Endothelial cell of umbilical vein (primary cell): ENCODE measurements at regions not wholly inside any gene's neighbourhood (a gene's known extent, or its start where the extent isn't known, plus 50 kb on each side); places are given as distances from the start of the nearest gene placed in this dataset.

Experiments used
- BruUV-seq: library from RNA; stranded (reverse); fragments of 400-500 nt; replicated peaks from 2 replicates; lab custom pipeline; 2021; lab: Mats Ljungman, UMichigan
- CTCF ChIA-PET: fragments of 300-600, 350-600 bp; sonication (Branson Sonifier 250); formaldehyde crosslinking; loops from one replicate; lab custom pipeline; 2021; ENCODE audit warnings: antibody characterized with exemption, inconsistent platforms; lab: Charles Lee
- POLR2A ChIA-PET: fragments of 300-600, 350-600 bp; sonication (Branson Sonifier 250); formaldehyde crosslinking; loops from one replicate; lab custom pipeline; 2021; ENCODE audit warnings: antibody characterized with exemption, inconsistent platforms; lab: Charles Lee
- DNase-seq: peaks from one replicate; pipeline ENCODE4 v3.0.0-alpha.2; 2011; ENCODE audit warnings: low read depth, low spot score
- FAIRE-seq: peaks from 2 replicates; lab custom pipeline; 2011; peaks lifted over from hg19 to GRCh38; lab: Jason Lieb, UNC
- H2AFZ ChIP-seq: 2 replicates; pipeline ENCODE4 v1.6.0; 2012; ENCODE audit warnings: low read depth, low read length, control low read depth, inconsistent platforms
- H3K27ac ChIP-seq: 2 replicates; pipeline ENCODE4 v1.5.1; 2011; ENCODE audit warnings: low read depth, mild to moderate bottlenecking, control low read depth, low read length, moderate library complexity; ENCODE audit not compliant: insufficient read depth
- H3K27me3 ChIP-seq, 2 experiments: 2 replicates each; pipeline versions ENCODE4 v1.6.0 to v1.6.1; 2011; ENCODE audit warnings: low read length in 2 of 2, mixed read lengths in 1 of 2; ENCODE audit not compliant: control insufficient read depth in 2 of 2, insufficient read depth in 2 of 2
- H3K36me3 ChIP-seq, 2 experiments: 2 replicates in 1 of 2; 3 replicates in 1 of 2; pipeline ENCODE4 v1.5.1; 2011; ENCODE audit warnings: low read length in 2 of 2, mild to moderate bottlenecking in 1 of 2, moderate library complexity in 1 of 2; ENCODE audit not compliant: control insufficient read depth in 2 of 2, insufficient read depth in 2 of 2; ENCODE audit errors: extremely low read depth in 1 of 2
- H3K4me1 ChIP-seq: 3 replicates; pipeline ENCODE4 v1.5.1; 2011; ENCODE audit warnings: mild to moderate bottlenecking, low read length; ENCODE audit not compliant: control insufficient read depth, insufficient read depth; ENCODE audit errors: extremely low read depth
- H3K4me2 ChIP-seq: 2 replicates; pipeline ENCODE4 v1.6.1; 2011; ENCODE audit warnings: low read length, control low read depth, mixed read lengths; ENCODE audit not compliant: insufficient read depth
- H3K4me3 ChIP-seq, 3 experiments: fragments of 200-600 bp in 1 of 3; sonication (generic), shearing (Covaris generic) in 1 of 3; replicated peaks in 1 of 3; 2 replicates each; pipeline ENCODE4 v1.5.1; 2011 to 2016; ENCODE audit warnings: control low read depth in 3 of 3, low read length in 3 of 3, mild to moderate bottlenecking in 2 of 3, inconsistent platforms in 1 of 3, low read depth in 1 of 3, moderate library complexity in 1 of 3; ENCODE audit not compliant: insufficient read depth in 1 of 3
- H3K79me2 ChIP-seq: 2 replicates; pipeline ENCODE4 v1.6.0; 2012; ENCODE audit warnings: low read length, inconsistent platforms; ENCODE audit not compliant: control insufficient read depth, insufficient read depth
- H3K9ac ChIP-seq: replicated peaks from 2 replicates; pipeline ENCODE3; 2011; ENCODE audit warnings: low read length, control low read depth; ENCODE audit not compliant: insufficient read depth; ENCODE audit errors: extremely low read depth
- H3K9me1 ChIP-seq: replicated peaks from 3 replicates; pipeline ENCODE4 v1.6.0; 2011; ENCODE audit warnings: mild to moderate bottlenecking, low read length; ENCODE audit not compliant: control insufficient read depth, insufficient read depth; ENCODE audit errors: extremely low read depth
- H3K9me3 ChIP-seq: replicated peaks from 2 replicates; pipeline ENCODE4 v1.5.1; 2012; ENCODE audit warnings: low read length, inconsistent platforms; ENCODE audit not compliant: control insufficient read depth, insufficient read depth
- H4K20me1 ChIP-seq: replicated peaks from 2 replicates; pipeline ENCODE3; 2011; ENCODE audit warnings: mild to moderate bottlenecking, low read length; ENCODE audit not compliant: control insufficient read depth, insufficient read depth; ENCODE audit errors: extremely low read depth
- EZH2 ChIP-seq: IDR thresholded peaks from 2 replicates; pipeline ENCODE4 v1.6.1; 2012; ENCODE audit warnings: borderline replicate concordance, low read depth, mild to moderate bottlenecking, moderate library complexity, low read length, inconsistent platforms; ENCODE audit not compliant: severe bottlenecking
- FOS ChIP-seq: IDR thresholded peaks from 2 replicates; pipeline ENCODE4 v1.6.1; 2011; ENCODE audit warnings: mild to moderate bottlenecking, low read length, moderate library complexity, borderline replicate concordance; ENCODE audit not compliant: insufficient read depth
- GATA2 ChIP-seq: IDR thresholded peaks from 2 replicates; pipeline ENCODE4 v1.7.0; 2011; ENCODE audit warnings: low read depth, mild to moderate bottlenecking, moderate library complexity, mixed read lengths, low read length; ENCODE audit not compliant: insufficient read length, insufficient read depth
- JUN ChIP-seq: IDR thresholded peaks from 2 replicates; pipeline ENCODE4 v1.6.1; 2011; ENCODE audit warnings: borderline replicate concordance, low read depth; ENCODE audit not compliant: insufficient read length, insufficient read depth
- MYC ChIP-seq: IDR thresholded peaks from one replicate; pipeline ENCODE4 v1.6.1; 2011; ENCODE audit warnings: mild to moderate bottlenecking, low read depth, low read length
- POLR2A ChIP-seq: IDR thresholded peaks from 2 replicates; pipeline ENCODE4 v1.6.1; 2012; ENCODE audit warnings: low read depth, mild to moderate bottlenecking, control low read depth, low read length
- POLR2AphosphoS5 ChIP-seq: IDR thresholded peaks from 2 replicates; pipeline ENCODE4 v1.6.1; 2012; ENCODE audit warnings: low read depth, mild to moderate bottlenecking, control low read depth, low read length, moderate library complexity; ENCODE audit not compliant: insufficient read depth
- dilution Hi-C: fragments of 300-500 bp; cut with MboI; formaldehyde crosslinking; loops from one replicate; pipeline ENCODE4 v1.15.0; 2019; ENCODE audit warnings: low sequenced_read_pairs; ENCODE audit not compliant: extremely low pct_ligation_motif_present
- intact Hi-C: fragments of 100-400 bp; cut with micrococcal nuclease; formaldehyde crosslinking; loops from one replicate; pipeline ENCODE4 v1.10.0; 2022
- TF ChIP-seq, protein P1 (sequence below), 2 donors: IDR thresholded peaks; 1 replicate in 1 of 2; 2 replicates in 1 of 2; pipeline ENCODE4 v1.5.1; 2011; ENCODE audit warnings: low read length in 2 of 2, mild to moderate bottlenecking in 2 of 2, moderate library complexity in 2 of 2, control low read depth in 1 of 2, inconsistent platforms in 1 of 2, low read depth in 1 of 2; ENCODE audit not compliant: insufficient read depth in 1 of 2; ENCODE audit errors: extremely low read depth in 1 of 2
- TF ChIP-seq, protein P2 (sequence below): IDR thresholded peaks from 2 replicates; pipeline ENCODE4 v1.6.1; 2011; ENCODE audit not compliant: insufficient read depth, insufficient read length

DNA sequence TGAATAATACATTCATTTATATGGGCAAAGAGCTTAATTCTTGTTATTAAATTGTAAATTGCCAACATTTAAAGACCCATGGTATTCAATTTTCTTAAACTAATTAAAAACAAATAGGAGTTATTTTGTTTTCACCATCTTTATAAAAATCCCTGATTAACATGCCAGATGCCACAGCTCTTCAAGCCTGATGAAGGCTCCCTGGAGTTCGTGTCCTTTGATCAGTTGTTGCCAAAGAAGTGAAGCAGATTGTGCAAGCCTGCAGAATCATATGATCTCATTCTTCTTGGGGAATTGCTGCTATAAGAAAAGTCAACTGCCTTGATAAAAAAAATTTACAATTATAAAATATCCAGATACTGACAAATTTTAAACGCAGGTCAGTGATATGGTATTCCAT, 288.3 kb upstream of the PPFIA2 start:
- DNase-seq (no peak), FAIRE-seq (no peak)
- ChIA-PET CTCF (no interaction called here), POLR2A (no interaction called here)
- no peaks in the 10 kb centered on the region for H3K27me3 ChIP-seq
- no peak overlapping the region for H3K4me3 ChIP-seq
- no TSS peak for BruUV-seq
- no peaks in the 10 kb centered on the region for H3K9me3 ChIP-seq
- H3K79me2 ChIP-seq, result no peaks in the 10 kb centered on the region
- intact Hi-C loops, result no loop called here
- H3K36me3 ChIP-seq, result no peaks in the 10 kb centered on the region
- no peak overlapping the region for H3K27ac ChIP-seq
- dilution Hi-C loops, result no loop called here
- H4K20me1 ChIP-seq, result no peaks in the 10 kb centered on the region
- H3K4me2 ChIP-seq, result no peak overlapping the region
- no peak overlapping the region for H3K9ac ChIP-seq
- no peak overlapping the region for H2AFZ ChIP-seq
- no peaks in the 10 kb centered on the region for H3K9me1 ChIP-seq
- H3K4me1 ChIP-seq, result no peaks in the 10 kb centered on the region
- TF ChIP-seq POLR2A (no peak), EZH2 (no peak), JUN (no peak), MYC (no peak), FOS (no peak), GATA2 (no peak), POLR2AphosphoS5 (no peak)
- TF ChIP-seq, protein P1, sequence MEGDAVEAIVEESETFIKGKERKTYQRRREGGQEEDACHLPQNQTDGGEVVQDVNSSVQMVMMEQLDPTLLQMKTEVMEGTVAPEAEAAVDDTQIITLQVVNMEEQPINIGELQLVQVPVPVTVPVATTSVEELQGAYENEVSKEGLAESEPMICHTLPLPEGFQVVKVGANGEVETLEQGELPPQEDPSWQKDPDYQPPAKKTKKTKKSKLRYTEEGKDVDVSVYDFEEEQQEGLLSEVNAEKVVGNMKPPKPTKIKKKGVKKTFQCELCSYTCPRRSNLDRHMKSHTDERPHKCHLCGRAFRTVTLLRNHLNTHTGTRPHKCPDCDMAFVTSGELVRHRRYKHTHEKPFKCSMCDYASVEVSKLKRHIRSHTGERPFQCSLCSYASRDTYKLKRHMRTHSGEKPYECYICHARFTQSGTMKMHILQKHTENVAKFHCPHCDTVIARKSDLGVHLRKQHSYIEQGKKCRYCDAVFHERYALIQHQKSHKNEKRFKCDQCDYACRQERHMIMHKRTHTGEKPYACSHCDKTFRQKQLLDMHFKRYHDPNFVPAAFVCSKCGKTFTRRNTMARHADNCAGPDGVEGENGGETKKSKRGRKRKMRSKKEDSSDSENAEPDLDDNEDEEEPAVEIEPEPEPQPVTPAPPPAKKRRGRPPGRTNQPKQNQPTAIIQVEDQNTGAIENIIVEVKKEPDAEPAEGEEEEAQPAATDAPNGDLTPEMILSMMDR (IDR thresholded peaks at IDR 0.05; ENCODE audit: extremely low read depth in 1 of 2, insufficient read depth in 1 of 2, low read depth in 1 of 2, low read length in 2 of 2), result no peak
- TF ChIP-seq, protein P2, sequence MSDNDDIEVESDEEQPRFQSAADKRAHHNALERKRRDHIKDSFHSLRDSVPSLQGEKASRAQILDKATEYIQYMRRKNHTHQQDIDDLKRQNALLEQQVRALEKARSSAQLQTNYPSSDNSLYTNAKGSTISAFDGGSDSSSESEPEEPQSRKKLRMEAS, result no peak
